GM19372 (cell line): ENCODE measurements at regions not wholly inside any gene's neighbourhood (a gene's known extent, or its start where the extent isn't known, plus 50 kb on each side); places are given as distances from the start of the nearest gene placed in this dataset.
"Not testable (repeated sequence)": the region's sequence is repeated elsewhere in the genome, so short reads cannot be mapped to it uniquely, and the experiment has no call there.

Source experiments
- ATAC-seq: cut with Tn5 transposase; IDR thresholded peaks from one replicate; pipeline ENCODE4 v1.9.1; 2021; ENCODE audit warnings: mild to moderate bottlenecking, low read depth, moderate library complexity; ENCODE audit not compliant: unreplicated experiment

DNA sequence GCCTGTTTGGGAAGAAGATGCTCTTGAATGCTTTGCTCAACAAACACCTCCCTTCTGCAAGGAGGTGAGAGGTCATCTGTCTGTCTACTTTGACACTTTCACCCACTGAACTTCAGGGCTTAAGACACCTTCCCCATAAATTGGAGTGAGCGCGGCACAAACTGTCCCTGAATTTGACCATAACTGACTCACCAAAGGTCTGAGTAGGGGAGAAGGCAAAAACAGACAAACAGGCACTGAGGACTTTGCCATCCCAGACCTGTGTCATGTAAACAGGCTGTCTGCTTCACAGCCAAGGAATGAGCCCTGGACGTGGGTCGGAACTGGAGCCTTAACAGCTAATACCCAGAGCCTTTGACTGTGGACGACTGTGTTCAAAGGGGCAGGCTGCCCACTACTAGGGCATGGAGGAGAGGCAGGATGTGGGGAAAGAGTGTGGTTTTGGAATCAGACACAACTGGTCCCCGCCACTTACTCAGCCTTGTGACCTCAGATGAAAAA, 320.9 kb upstream of the KLF4 start:
- ATAC-seq = no peak

GRCh38 chr9:107809871-107810460, 320.4 kb upstream of the KLF4 start:
- ATAC-seq = no peak

GRCh38 chr9:107807183-107807582, 317.6 kb upstream of the KLF4 start:
- no peak for ATAC-seq

DNA sequence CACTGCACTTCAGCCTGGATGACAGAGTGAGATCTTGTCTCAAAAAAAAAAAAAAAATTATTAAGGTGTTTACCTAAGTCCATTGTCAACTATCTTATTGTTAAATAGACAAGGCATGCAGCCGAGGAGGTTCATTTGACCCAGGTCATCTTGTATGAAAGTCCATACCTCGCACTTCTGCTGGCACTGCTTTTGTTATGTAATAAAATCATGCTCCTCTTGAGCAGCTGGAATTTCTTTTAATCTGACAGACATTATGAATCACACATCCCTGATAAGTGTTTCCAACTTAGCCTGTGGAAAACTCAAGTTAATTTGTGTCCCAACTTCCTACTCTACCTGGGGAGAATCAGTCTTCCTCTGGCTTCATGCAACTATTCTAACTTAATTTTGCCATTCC, 315.6 kb upstream of the KLF4 start:
- ATAC-seq = no peak

GRCh38 chr9:107794259-107794658, 304.7 kb upstream of the KLF4 start:
- no peak for ATAC-seq

GRCh38 chr9:107793541-107793940, 304.0 kb upstream of the KLF4 start:
- ATAC-seq = no peak

GRCh38 chr9:107792596-107792995, 303.0 kb upstream of the KLF4 start:
- ATAC-seq = no peak

DNA sequence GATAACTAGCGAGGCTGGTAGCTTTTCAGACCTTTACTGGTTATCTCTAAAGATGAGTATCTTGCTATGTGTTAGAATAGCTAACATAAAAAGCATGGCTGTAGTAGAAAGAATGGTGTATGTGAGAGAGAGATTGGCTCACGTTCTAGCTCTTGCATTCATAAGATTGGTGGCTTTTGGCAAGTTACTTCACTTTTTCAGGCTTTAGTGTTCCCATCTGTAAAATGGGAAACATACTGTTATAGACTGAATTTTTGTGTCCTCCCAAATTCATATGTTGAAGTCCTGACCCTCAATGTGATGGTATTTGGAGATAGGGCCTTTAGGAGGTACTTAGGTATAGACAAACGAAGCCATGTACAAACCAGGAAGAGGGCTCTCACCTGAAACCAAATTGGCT, 302.4 kb upstream of the KLF4 start:
- ATAC-seq = no peak

GRCh38 chr9:107789001-107789700, 299.6 kb upstream of the KLF4 start:
- no peak for ATAC-seq

GRCh38 chr9:107786561-107786960, 297.0 kb upstream of the KLF4 start:
- no peak for ATAC-seq

DNA sequence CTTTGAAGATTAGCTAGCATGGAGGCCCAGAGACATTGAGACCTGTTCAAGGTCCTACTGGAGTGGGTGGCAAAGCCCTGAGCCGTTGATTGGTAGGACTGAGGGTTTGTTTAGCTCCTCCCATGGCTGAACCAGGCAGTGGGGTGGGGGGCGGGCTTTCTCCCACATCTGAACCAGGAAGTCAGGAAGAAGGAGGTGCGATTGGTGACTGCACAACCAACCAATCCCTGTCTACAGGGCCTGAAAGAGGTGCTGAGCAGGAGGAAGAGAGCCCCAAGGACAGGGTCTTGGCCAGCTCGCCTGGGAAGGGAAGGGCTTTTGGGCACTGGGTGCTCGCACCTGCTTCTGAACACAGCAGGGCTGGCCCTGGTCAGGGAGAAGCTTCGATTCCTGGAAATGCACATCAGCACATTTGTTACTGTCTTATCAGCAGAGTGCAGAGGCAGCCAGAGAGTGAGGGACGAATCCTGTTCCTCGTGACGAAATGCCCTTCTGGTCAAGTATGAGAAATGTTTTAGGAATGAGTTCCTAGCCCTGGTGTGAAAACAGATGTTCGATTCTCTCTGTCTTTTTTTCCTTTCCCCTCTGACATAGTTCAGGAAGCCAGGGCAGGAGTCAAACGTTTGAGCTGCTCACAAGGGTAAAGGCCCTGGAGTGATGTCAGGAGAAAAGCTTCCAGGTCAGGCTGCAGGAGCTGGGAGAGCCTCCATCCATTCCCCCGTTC, 294.8 kb upstream of the KLF4 start:
- no peak for ATAC-seq

GRCh38 chr9:107782789-107783188, 293.2 kb upstream of the KLF4 start:
- ATAC-seq = no peak

DNA sequence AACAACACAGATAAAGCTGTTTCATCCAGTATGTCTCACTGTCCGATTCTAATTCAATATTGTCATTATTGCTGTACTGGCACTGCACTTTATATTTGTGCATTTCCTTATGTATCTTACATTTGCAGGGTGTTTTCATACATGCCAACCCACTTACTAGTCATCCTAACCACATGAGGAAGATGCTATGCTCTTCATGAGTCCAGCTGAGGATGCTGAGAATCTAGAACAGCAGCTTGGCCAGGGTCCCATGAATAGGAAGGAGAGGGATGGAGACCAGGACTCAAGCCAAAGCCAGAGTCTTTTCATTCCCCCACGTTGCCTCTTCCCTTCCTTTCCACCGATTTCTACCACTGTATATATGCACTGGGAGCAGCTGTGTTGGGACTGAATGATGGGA, 292.8 kb upstream of the KLF4 start:
- ATAC-seq = no peak

- ATAC-seq = no peak
Measured at GRCh38 chr9:107780960-107781359, 291.4 kb upstream of the KLF4 start.

- no peak for ATAC-seq
Measured at GRCh38 chr9:107779731-107780130, 290.2 kb upstream of the KLF4 start.

- ATAC-seq = no peak
Measured at GRCh38 chr9:107778661-107779060, 289.1 kb upstream of the KLF4 start.

DNA sequence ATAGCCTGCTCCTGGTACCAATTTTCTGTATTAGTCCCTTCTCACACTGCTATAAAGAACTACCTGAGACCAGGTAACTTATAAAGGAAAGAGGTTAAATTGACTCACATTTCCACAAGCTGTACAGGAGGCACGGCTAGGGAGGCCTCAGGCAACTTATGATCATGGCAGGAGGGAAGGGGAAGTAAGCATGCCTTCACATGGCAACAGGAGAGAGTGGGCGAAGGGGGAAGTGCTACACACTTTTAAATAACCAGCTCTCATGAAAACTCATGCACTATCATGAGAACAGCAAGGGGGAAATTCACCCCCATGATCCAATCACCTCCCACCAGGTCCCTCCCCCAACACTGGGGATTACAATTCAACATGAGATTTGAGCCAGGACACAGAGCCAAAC, 284.5 kb upstream of the KLF4 start:
- not testable (repeated sequence) for ATAC-seq

DNA sequence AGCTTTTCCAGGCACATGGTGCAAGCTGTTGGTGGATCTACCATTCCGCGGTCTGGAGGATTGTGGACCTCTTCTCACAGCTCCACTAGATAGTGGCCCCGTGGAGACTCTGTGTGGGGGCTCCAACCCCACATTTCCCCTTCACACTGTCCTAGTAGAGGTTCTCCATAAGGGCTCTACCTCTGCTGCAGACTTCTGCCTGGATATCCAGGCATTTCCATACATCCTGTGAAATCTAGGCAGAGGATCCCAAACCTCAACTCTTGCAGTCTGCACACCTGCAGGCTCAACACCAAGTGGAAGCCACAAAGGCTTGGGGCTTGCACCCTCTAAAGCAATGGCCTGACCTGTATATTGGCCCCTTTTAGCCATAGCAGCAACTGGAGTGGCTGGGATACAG, 283.4 kb upstream of the KLF4 start:
- no peak for ATAC-seq

- no peak for ATAC-seq
Measured at GRCh38 chr9:107770716-107771115, 281.1 kb upstream of the KLF4 start.

DNA sequence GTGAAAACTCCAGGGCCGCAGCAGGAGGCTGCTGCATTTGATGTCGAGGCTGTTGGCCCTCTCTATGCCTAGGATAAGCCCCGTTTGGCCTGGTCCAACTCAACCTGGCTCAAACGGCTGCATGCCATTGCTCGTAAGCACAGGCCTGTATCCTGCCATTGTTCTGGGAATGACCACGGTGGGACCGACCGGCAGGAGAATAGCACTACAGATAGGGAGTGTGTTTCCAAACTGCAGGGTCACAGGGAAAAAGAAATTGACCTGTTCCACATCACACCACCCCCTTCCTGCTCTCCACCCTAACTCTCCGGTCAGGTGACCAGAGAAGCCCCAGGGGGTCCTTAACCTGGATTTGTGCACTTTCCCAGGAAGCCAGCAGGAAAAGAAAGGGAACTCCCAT, 278.7 kb upstream of the KLF4 start:
- ATAC-seq = no peak

DNA sequence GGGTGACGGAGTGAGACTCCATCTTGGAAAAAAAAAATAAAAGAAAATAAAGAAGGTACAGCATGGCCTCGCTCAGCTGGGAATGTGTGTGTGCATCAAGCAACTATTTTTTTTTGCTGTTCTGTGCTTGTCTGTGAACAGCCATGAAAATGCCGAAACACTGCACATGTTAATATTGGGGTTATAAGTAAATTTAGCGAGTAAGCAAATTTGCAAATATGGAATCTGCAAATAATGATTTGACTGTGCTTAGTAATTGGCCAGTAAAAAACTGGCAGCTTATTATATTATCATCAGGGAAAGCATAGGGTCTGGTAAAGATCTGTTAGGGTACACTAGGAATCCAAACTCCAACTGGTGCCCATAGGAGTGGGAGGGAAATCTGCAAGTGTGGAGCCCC, 278.1 kb upstream of the KLF4 start:
- ATAC-seq = no peak

DNA sequence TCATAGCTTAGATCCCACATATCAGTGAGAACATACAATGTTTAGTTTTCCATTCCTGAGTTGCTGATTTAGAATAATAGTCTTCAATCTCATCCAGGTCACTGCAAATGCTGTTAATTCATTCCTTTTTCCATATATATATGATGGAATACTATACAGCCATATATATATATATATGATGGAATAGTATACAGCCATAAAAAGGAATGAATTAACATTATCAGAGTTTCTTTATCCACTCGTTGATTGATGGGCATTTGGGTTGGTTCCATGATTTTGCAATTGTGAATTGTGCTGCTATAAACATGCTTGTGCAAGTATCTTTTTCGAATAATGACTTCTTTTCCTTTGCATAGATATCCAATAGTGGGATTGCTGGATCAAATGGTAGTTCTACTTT, 273.9 kb upstream of the KLF4 start:
- ATAC-seq = not testable (repeated sequence)
